ES-I3 (cell line): ENCODE measurements at regions not wholly inside any gene's neighbourhood (a gene's known extent, or its start where the extent isn't known, plus 50 kb on each side); places are given as distances from the start of the nearest gene placed in this dataset.
"Not testable (repeated sequence)": the region's sequence is repeated elsewhere in the genome, so short reads cannot be mapped to it uniquely, and the experiment has no call there.

Source experiments
- H3K36me3 ChIP-seq: 2 replicates; pipeline ENCODE4 v1.6.1; 2013; ENCODE audit warnings: mild to moderate bottlenecking, low read length, control low read depth, moderate library complexity; ENCODE audit not compliant: insufficient read depth
- H3K4me1 ChIP-seq: 2 replicates; pipeline ENCODE4 v1.6.1; 2013; ENCODE audit warnings: mild to moderate bottlenecking, control low read depth, low read length; ENCODE audit not compliant: insufficient read depth
- H3K9ac ChIP-seq: 2 replicates; pipeline ENCODE4 v1.6.1; 2013; ENCODE audit warnings: low read depth, mild to moderate bottlenecking, low read length, moderate library complexity
- H3K9me3 ChIP-seq: 2 replicates; pipeline ENCODE4 v1.6.1; 2013; ENCODE audit warnings: mild to moderate bottlenecking, low read length, moderate library complexity; ENCODE audit not compliant: control insufficient read depth, insufficient read depth

GRCh38 chr10:42269788-42270187 lies 368.6 kb downstream of the ZNF33B start:
- H3K9ac ChIP-seq, H3K9me3 ChIP-seq: not testable (repeated sequence)

GRCh38 chr10:42263259-42263658 lies 375.1 kb downstream of the ZNF33B start:
- not testable (repeated sequence) for H3K9ac ChIP-seq, H3K4me1 ChIP-seq, H3K36me3 ChIP-seq, H3K9me3 ChIP-seq

More at GRCh38 chr10:42269788-42270187, 368.6 kb downstream of the ZNF33B start:
- H3K36me3 ChIP-seq, H3K4me1 ChIP-seq: not testable (repeated sequence)

GRCh38 chr10:42243002-42243401 lies 395.4 kb downstream of the ZNF33B start:
- H3K36me3 ChIP-seq, H3K9ac ChIP-seq, H3K9me3 ChIP-seq, H3K4me1 ChIP-seq: not testable (repeated sequence)

- Histone ChIP-seq H3K9ac (no peak overlapping the region), H3K9me3 (no peaks in the 10 kb centered on the region), H3K36me3 (no peaks in the 10 kb centered on the region), H3K4me1 (no peaks in the 10 kb centered on the region)
These were observed 396.1 kb downstream of the ZNF33B start for GRCh38 chr10:42242135-42242805.

GRCh38 chr10:42236401-42236800 lies 402.0 kb downstream of the ZNF33B start:
- not testable (repeated sequence) for H3K9ac ChIP-seq, H3K4me1 ChIP-seq, H3K9me3 ChIP-seq, H3K36me3 ChIP-seq

GRCh38 chr10:42235736-42236135 lies 402.6 kb downstream of the ZNF33B start:
- H3K9ac ChIP-seq, H3K36me3 ChIP-seq, H3K9me3 ChIP-seq, H3K4me1 ChIP-seq: not testable (repeated sequence)

GRCh38 chr10:42235241-42235640 lies 403.1 kb downstream of the ZNF33B start:
- not testable (repeated sequence) for H3K36me3 ChIP-seq, H3K9me3 ChIP-seq, H3K9ac ChIP-seq, H3K4me1 ChIP-seq

GRCh38 chr10:42234506-42234905 lies 403.9 kb downstream of the ZNF33B start:
- not testable (repeated sequence) for H3K9ac ChIP-seq, H3K4me1 ChIP-seq, H3K9me3 ChIP-seq, H3K36me3 ChIP-seq

- H3K36me3 ChIP-seq, H3K9ac ChIP-seq, H3K9me3 ChIP-seq, H3K4me1 ChIP-seq: not testable (repeated sequence)
These were observed 404.7 kb downstream of the ZNF33B start for GRCh38 chr10:42233461-42234206.

GRCh38 chr10:42232955-42233354 lies 405.4 kb downstream of the ZNF33B start:
- H3K4me1 ChIP-seq, H3K9me3 ChIP-seq, H3K36me3 ChIP-seq, H3K9ac ChIP-seq: not testable (repeated sequence)

- not testable (repeated sequence) for H3K9ac ChIP-seq, H3K36me3 ChIP-seq, H3K4me1 ChIP-seq, H3K9me3 ChIP-seq
These were observed 407.6 kb downstream of the ZNF33B start for GRCh38 chr10:42230812-42231211.

GRCh38 chr10:42230115-42230514 lies 408.3 kb downstream of the ZNF33B start:
- H3K9me3 ChIP-seq, H3K9ac ChIP-seq, H3K36me3 ChIP-seq, H3K4me1 ChIP-seq: not testable (repeated sequence)

GRCh38 chr10:42227859-42228258 lies 410.5 kb downstream of the ZNF33B start:
- H3K36me3 ChIP-seq, H3K9ac ChIP-seq, H3K4me1 ChIP-seq, H3K9me3 ChIP-seq: not testable (repeated sequence)

- H3K4me1 ChIP-seq, H3K36me3 ChIP-seq, H3K9me3 ChIP-seq, H3K9ac ChIP-seq: not testable (repeated sequence)
These were observed 444.8 kb downstream of the ZNF33B start for GRCh38 chr10:42193588-42193987.

- H3K36me3 ChIP-seq, H3K4me1 ChIP-seq, H3K9ac ChIP-seq, H3K9me3 ChIP-seq: not testable (repeated sequence)
These were observed 445.9 kb downstream of the ZNF33B start for GRCh38 chr10:42192450-42192849.
